ENCODE measurements at regions not wholly inside any gene's neighbourhood (a gene's known extent, or its start where the extent isn't known, plus 50 kb on each side); places are given as distances from the start of the nearest gene placed in this dataset.

DNA sequence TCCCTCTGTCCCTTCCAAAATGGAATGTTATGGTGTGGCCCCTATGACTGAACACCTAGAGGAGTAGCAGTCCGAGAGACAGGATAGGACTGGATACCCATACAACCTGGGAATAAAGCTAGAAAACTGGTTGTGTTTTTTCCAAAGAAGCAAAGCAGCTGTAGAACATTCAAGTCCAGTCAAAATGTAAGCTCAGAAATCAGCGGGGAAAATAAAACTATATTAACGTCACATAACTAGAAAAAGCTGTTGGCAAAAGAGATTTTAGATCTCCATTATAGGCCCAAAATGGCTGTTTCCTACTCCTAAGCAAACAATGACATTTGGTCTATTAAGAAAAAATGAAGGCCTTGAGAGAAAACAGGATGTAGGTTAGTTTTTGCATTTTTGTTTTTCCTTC, 177.7 kb downstream of the PTN start:
- Histone ChIP-seq H2AFZ (ENCODE audit: low read depth, low read length) (no peak overlapping the region), H3K79me2 (ENCODE audit: low read length) (no peaks in the 10 kb centered on the region), H3K27me3 (ENCODE audit: low read depth, low read length) (no peaks in the 10 kb centered on the region), H3K27ac (ENCODE audit: low read length) (no peak overlapping the region), H3K9me3 (ENCODE audit: insufficient read depth, low read length) (no peaks in the 10 kb centered on the region), H3K36me3 (replicated peaks; ENCODE audit: low read depth, low read length) (no peaks in the 10 kb centered on the region), H3K9ac (ENCODE audit: low read length) (no peak overlapping the region), H4K20me1 (ENCODE audit: insufficient read depth, low read length) (no peaks in the 10 kb centered on the region), H3K4me1 (ENCODE audit: low read length) (no peaks in the 10 kb centered on the region), H3K4me3 (ENCODE audit: low read length) (no peak overlapping the region), H3K4me2 (ENCODE audit: low read length) (no peak overlapping the region)
- no peak for TF ChIP-seq EZH2phosphoT487 (IDR thresholded peaks at IDR 0.05; ENCODE audit: low read depth)
- TF ChIP-seq, protein P1, sequence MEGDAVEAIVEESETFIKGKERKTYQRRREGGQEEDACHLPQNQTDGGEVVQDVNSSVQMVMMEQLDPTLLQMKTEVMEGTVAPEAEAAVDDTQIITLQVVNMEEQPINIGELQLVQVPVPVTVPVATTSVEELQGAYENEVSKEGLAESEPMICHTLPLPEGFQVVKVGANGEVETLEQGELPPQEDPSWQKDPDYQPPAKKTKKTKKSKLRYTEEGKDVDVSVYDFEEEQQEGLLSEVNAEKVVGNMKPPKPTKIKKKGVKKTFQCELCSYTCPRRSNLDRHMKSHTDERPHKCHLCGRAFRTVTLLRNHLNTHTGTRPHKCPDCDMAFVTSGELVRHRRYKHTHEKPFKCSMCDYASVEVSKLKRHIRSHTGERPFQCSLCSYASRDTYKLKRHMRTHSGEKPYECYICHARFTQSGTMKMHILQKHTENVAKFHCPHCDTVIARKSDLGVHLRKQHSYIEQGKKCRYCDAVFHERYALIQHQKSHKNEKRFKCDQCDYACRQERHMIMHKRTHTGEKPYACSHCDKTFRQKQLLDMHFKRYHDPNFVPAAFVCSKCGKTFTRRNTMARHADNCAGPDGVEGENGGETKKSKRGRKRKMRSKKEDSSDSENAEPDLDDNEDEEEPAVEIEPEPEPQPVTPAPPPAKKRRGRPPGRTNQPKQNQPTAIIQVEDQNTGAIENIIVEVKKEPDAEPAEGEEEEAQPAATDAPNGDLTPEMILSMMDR (IDR thresholded peaks at IDR 0.05; ENCODE audit: low read depth, low read length) = no peak

DNA sequence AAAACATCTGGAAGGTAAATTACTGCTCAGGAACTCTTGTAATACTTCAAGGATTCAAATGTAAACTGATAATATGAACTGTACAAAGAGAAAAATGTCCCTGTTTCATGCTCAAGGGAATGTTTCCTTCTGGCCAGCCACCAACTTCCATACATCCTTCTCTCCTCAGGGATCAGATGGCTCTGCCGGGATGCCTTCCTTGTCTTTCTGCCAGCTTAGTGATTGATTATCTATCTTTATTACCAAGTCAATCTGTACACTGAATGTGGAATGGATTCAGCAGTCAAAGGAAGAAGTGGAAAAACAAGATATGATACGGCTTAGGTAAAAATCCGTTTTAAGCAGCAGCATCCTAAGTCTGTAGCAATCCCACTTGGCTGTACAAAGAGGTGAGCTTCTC, 178.3 kb downstream of the PTN start:
- H4K20me1 ChIP-seq (ENCODE audit: insufficient read depth, low read length) = no peaks in the 10 kb centered on the region
- no peaks in the 10 kb centered on the region for H3K36me3 ChIP-seq (replicated peaks; ENCODE audit: low read depth, low read length)
- H3K4me3 ChIP-seq (ENCODE audit: low read length) = no peak overlapping the region
- H3K27me3 ChIP-seq (ENCODE audit: low read depth, low read length) = no peaks in the 10 kb centered on the region
- H3K9ac ChIP-seq (ENCODE audit: low read length) = no peak overlapping the region
- no peaks in the 10 kb centered on the region for H3K4me1 ChIP-seq (ENCODE audit: low read length)
- TF ChIP-seq, protein P1 (IDR thresholded peaks at IDR 0.05; ENCODE audit: low read depth, low read length) = no peak
- TF ChIP-seq EZH2phosphoT487 (IDR thresholded peaks at IDR 0.05; ENCODE audit: low read depth) = no peak
- H3K4me2 ChIP-seq (ENCODE audit: low read length) = no peak overlapping the region
- H2AFZ ChIP-seq (ENCODE audit: low read depth, low read length) = no peak overlapping the region
- no peak overlapping the region for H3K27ac ChIP-seq (ENCODE audit: low read length)
- H3K79me2 ChIP-seq (ENCODE audit: low read length) = no peaks in the 10 kb centered on the region
- no peaks in the 10 kb centered on the region for H3K9me3 ChIP-seq (ENCODE audit: insufficient read depth, low read length)

DNA sequence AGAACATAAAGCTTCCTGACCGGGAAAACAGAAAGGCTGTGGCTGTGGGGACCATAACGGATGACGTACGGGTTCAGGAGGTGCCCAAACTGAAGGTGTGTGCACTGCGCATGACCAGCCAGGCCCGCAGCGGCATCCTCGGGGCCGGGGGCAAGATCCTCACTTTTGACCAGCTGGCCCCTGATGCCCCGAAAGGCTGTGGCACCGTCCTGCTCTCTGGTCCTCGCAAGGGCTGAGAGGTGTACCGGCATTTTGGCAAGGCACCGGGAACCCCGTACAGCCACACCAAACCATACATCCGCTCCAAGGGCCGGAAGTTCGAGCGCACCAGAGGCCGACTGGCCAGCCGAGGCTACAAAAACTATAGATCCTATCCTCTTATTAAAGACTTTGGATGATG, 179.3 kb downstream of the PTN start:
- Histone ChIP-seq H3K4me1 (ENCODE audit: low read length) (no peaks in the 10 kb centered on the region), H3K9me3 (ENCODE audit: insufficient read depth, low read length) (no peaks in the 10 kb centered on the region), H2AFZ (ENCODE audit: low read depth, low read length) (no peak overlapping the region), H3K4me3 (ENCODE audit: low read length) (no peak overlapping the region), H3K79me2 (ENCODE audit: low read length) (no peaks in the 10 kb centered on the region), H4K20me1 (ENCODE audit: insufficient read depth, low read length) (no peaks in the 10 kb centered on the region), H3K36me3 (replicated peaks; ENCODE audit: low read depth, low read length) (no peaks in the 10 kb centered on the region), H3K9ac (ENCODE audit: low read length) (no peak overlapping the region), H3K27ac (ENCODE audit: low read length) (no peak overlapping the region), H3K4me2 (ENCODE audit: low read length) (no peak overlapping the region), H3K27me3 (ENCODE audit: low read depth, low read length) (no peaks in the 10 kb centered on the region)
- TF ChIP-seq EZH2phosphoT487 (IDR thresholded peaks at IDR 0.05; ENCODE audit: low read depth) = no peak
- TF ChIP-seq, protein P1 (IDR thresholded peaks at IDR 0.05; ENCODE audit: low read depth, low read length) = no peak

DNA sequence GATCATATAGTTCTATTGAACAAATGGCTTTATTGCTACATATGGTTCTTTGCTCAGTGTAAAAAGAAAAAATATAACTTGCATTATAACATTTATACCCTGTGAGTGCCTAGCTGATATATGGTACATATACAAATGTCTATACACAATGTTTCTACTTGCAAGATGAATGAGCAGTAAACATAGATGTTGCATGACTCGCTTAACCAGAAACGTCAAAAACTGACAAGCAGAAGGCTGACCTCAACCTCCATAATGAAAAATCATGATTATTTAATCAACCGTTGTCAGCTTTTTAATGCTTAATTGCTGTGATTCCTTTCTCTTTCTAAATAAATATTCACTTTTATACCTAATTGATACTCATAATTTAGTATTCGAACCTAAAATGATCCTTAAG, 183.3 kb downstream of the PTN start:
- Histone ChIP-seq H3K79me2 (ENCODE audit: low read length) (no peaks in the 10 kb centered on the region), H3K27ac (ENCODE audit: low read length) (no peak overlapping the region), H3K4me1 (ENCODE audit: low read length) (no peaks in the 10 kb centered on the region), H2AFZ (ENCODE audit: low read depth, low read length) (no peak overlapping the region), H4K20me1 (ENCODE audit: insufficient read depth, low read length) (no peaks in the 10 kb centered on the region), H3K4me2 (ENCODE audit: low read length) (no peak overlapping the region), H3K9ac (ENCODE audit: low read length) (no peak overlapping the region), H3K36me3 (replicated peaks; ENCODE audit: low read depth, low read length) (no peaks in the 10 kb centered on the region), H3K4me3 (ENCODE audit: low read length) (no peak overlapping the region), H3K9me3 (ENCODE audit: insufficient read depth, low read length) (no peaks in the 10 kb centered on the region), H3K27me3 (ENCODE audit: low read depth, low read length) (no peaks in the 10 kb centered on the region)
- no peak for TF ChIP-seq EZH2phosphoT487 (IDR thresholded peaks at IDR 0.05; ENCODE audit: low read depth)
- TF ChIP-seq, protein P1 (IDR thresholded peaks at IDR 0.05; ENCODE audit: low read depth, low read length) = no peak

Measured in OCI-LY3 (cell line).